K562 (cell line): ENCODE measurements at regions not wholly inside any gene's neighbourhood (a gene's known extent, or its start where the extent isn't known, plus 50 kb on each side); places are given as distances from the start of the nearest gene placed in this dataset.

Source experiments
- ATAC-seq: fragments of 200-7000 bp; cut with Tn5 transposase; 3 replicates; pipeline ENCODE4 v1.9.1; 2020; ENCODE audit warnings: moderate library complexity
- BruUV-seq: library from RNA; stranded (reverse); fragments of 400-500 nt; replicated peaks from 2 replicates; lab custom pipeline; 2021; lab: Mats Ljungman, UMichigan
- CTCF ChIA-PET: fragments of 300-600 bp; formaldehyde crosslinking; extraction: SDS; loops from one replicate; lab custom pipeline; 2021; ENCODE audit warnings: low intra/inter-chr PET ratio; lab: Yijun Ruan, JAX
- POLR2A ChIA-PET: fragments of 300-600, 350-650 bp; sonication (Branson Sonifier 250); formaldehyde crosslinking; extraction: SDS; loops from one replicate; lab custom pipeline; 2021; ENCODE audit warnings: antibody characterized with exemption, inconsistent platforms; lab: Yijun Ruan, JAX
- DNase-seq, 4 experiments: peaks; one replicate each; pipeline versions ENCODE4 v3.0.0 to v3.0.0-alpha.2; 2011 to 2018; ENCODE audit warnings: low spot score in 3 of 4, mixed read lengths in 3 of 4; ENCODE audit errors: extremely low read depth in 1 of 4
- FAIRE-seq: peaks from 2 replicates; lab custom pipeline; 2011; peaks lifted over from hg19 to GRCh38; lab: Jason Lieb, UNC
- H2AFZ ChIP-seq: 2 replicates; pipeline ENCODE4 v1.6.0; 2011; ENCODE audit warnings: low read depth, low read length, control low read depth, inconsistent platforms
- H3K27ac ChIP-seq: fragments of 200-600 bp; 3 replicates; pipeline ENCODE4 v1.8.0; 2011; ENCODE audit warnings: low read depth, mild to moderate bottlenecking, control low read depth, inconsistent platforms, low read length, moderate library complexity, mixed read lengths; ENCODE audit errors: extremely low read depth
- H3K27me3 ChIP-seq, 2 experiments: fragments of 300-600 bp in 1 of 2; 2 replicates in 1 of 2; 3 replicates in 1 of 2; pipeline versions ENCODE4 v1.6.0 to v1.8.0; 2011; ENCODE audit warnings: inconsistent platforms in 2 of 2, low read length in 2 of 2, mild to moderate bottlenecking in 1 of 2, mixed read lengths in 1 of 2, moderate library complexity in 1 of 2; ENCODE audit not compliant: control insufficient read depth in 2 of 2, insufficient read depth in 2 of 2
- H3K36me3 ChIP-seq: fragments of 300-600 bp; 3 replicates; pipeline ENCODE4 v1.8.0; 2011; ENCODE audit warnings: mild to moderate bottlenecking, low read length, inconsistent platforms; ENCODE audit not compliant: control insufficient read depth, insufficient read depth
- H3K4me1 ChIP-seq, 2 experiments: fragments of 200-600 bp in 1 of 2; replicated peaks in 1 of 2; 2 replicates in 1 of 2; 3 replicates in 1 of 2; pipeline versions ENCODE4 v1.5.1 to v1.8.0; 2011; ENCODE audit warnings: inconsistent platforms in 2 of 2, low read length in 2 of 2, mild to moderate bottlenecking in 1 of 2, mixed read lengths in 1 of 2, moderate library complexity in 1 of 2; ENCODE audit not compliant: control insufficient read depth in 2 of 2, insufficient read depth in 2 of 2
- H3K4me2 ChIP-seq: 2 replicates; pipeline ENCODE4 v1.6.1; 2011; ENCODE audit warnings: low read length, control low read depth, inconsistent platforms, mixed read lengths; ENCODE audit not compliant: insufficient read depth
- H3K4me3 ChIP-seq: fragments of 200-600 bp; sonication (generic), shearing (Covaris generic); 2 replicates; pipeline ENCODE4 v1.5.1; 2016; ENCODE audit warnings: control low read depth, inconsistent platforms
- H3K79me2 ChIP-seq: fragments of 200-600 bp; 3 replicates; pipeline ENCODE4 v1.8.0; 2011; ENCODE audit warnings: low read length, inconsistent platforms; ENCODE audit not compliant: control insufficient read depth, insufficient read depth
- H3K9ac ChIP-seq, 2 experiments: 2 replicates each; pipeline versions ENCODE4 v1.6.0 to v1.6.1; 2011; ENCODE audit warnings: low read depth in 2 of 2, low read length in 2 of 2, control low read depth in 1 of 2, inconsistent platforms in 1 of 2, mild to moderate bottlenecking in 1 of 2, mixed read lengths in 1 of 2; ENCODE audit not compliant: insufficient read depth in 1 of 2
- H3K9me1 ChIP-seq: one replicate; pipeline ENCODE4 v1.6.0; 2011; ENCODE audit warnings: inconsistent platforms, mild to moderate bottlenecking, low read length, moderate library complexity; ENCODE audit not compliant: control insufficient read depth, insufficient read depth
- H3K9me3 ChIP-seq: replicated peaks from 2 replicates; pipeline ENCODE4 v1.5.1; 2011; ENCODE audit warnings: low read depth, low read length, inconsistent platforms; ENCODE audit not compliant: control insufficient read depth, insufficient read depth
- H4K20me1 ChIP-seq: replicated peaks from 2 replicates; pipeline ENCODE4 v1.6.1; 2011; ENCODE audit warnings: low read length, inconsistent platforms, mixed read lengths; ENCODE audit not compliant: control insufficient read depth, insufficient read depth
- CBX5 ChIP-seq: IDR thresholded peaks from 2 replicates; pipeline ENCODE4 v1.6.1; 2014; ENCODE audit warnings: low read depth, borderline replicate concordance
- ELK1 ChIP-seq: sonication (generic); formaldehyde crosslinking; IDR thresholded peaks from 2 replicates; pipeline ENCODE4 v1.8.1; 2022; ENCODE audit warnings: missing genetic modification reagents
- FOXP4 ChIP-seq: sonication (generic); formaldehyde crosslinking; IDR thresholded peaks from 2 replicates; pipeline ENCODE4 v1.8.0; 2022; ENCODE audit warnings: mild to moderate bottlenecking, missing genetic modification reagents, borderline replicate concordance
- HNRNPH1 ChIP-seq: fragments of 200-400 bp; formaldehyde crosslinking; optimal IDR thresholded peaks from 2 replicates; pipeline ENCODE3; 2017; ENCODE audit warnings: low read depth, mild to moderate bottlenecking, low read length, moderate library complexity
- NR2C1 ChIP-seq, 2 experiments: fragments of 450-650 bp; IDR thresholded peaks; 2 replicates each; pipeline ENCODE4 v1.6.1; 2017; ENCODE audit warnings: mild to moderate bottlenecking in 2 of 2, antibody characterized with exemption in 1 of 2, inconsistent platforms in 1 of 2, missing compliant biosample characterization in 1 of 2, missing genetic modification characterization in 1 of 2
- SIN3B ChIP-seq: fragments of 450-650 bp; IDR thresholded peaks from 2 replicates; pipeline ENCODE4 v1.6.1; 2017; ENCODE audit warnings: low read depth, mild to moderate bottlenecking, moderate library complexity
- TCFL5 ChIP-seq: fragments of 250-450 bp; sonication (Bioruptor Pico); conservative IDR thresholded peaks from 2 replicates; pipeline ENCODE4 v1.6.1; 2021; ENCODE audit warnings: mild to moderate bottlenecking, moderate library complexity, matching md5 sums
- ZNF395 ChIP-seq: fragments of 200-800 bp; sonication (Bioruptor generic); IDR thresholded peaks from 2 replicates; pipeline ENCODE4 v1.6.1; 2017; ENCODE audit warnings: missing genetic modification characterization, missing compliant biosample characterization
- WGBS: fragments of 100-300 bp; shearing (Covaris generic); methylation state at CpG from one replicate; pipeline ENCODE4 v1.1.6; 2016; ENCODE audit warnings: low coverage, mixed read lengths; ENCODE audit not compliant: insufficient coverage; ENCODE audit errors: missing lambda C conversion rate; 5-methylcytosine and 5-hydroxymethylcytosine counted together
- in situ Hi-C: fragments of 300-500 bp; cut with MboI; formaldehyde crosslinking; loops from 4 replicates; pipeline ENCODE4 v1.15.0; 2018; ENCODE audit warnings: inconsistent platforms, mixed read lengths
- intact Hi-C: fragments of 100-400 bp; cut with micrococcal nuclease; formaldehyde crosslinking; loops from 2 replicates; pipeline ENCODE4 v1.14.2; 2022

- Histone ChIP-seq H3K4me3 (no peak overlapping the region), H3K27me3 (no peaks in the 10 kb centered on the region), H4K20me1 (no peaks in the 10 kb centered on the region), H3K9ac (no peak overlapping the region), H2AFZ (no peak overlapping the region), H3K9me1 (no peaks in the 10 kb centered on the region), H3K36me3 (no peaks in the 10 kb centered on the region), H3K9me3 (no peaks in the 10 kb centered on the region), H3K4me2 (no peak overlapping the region), H3K27ac (no peak overlapping the region), H3K4me1 (no peaks in the 10 kb centered on the region), H3K79me2 (no peaks in the 10 kb centered on the region)
- POLR2A ChIA-PET = interaction anchor here (0.5 to 1.7 kb wide), 2 partner anchors 12 to 261 kb away, joined by 3 to 4 read pairs; no protein-coding TSS in a partner anchor
- intact Hi-C loops (loop anchor here (10.0 kb wide), 1 partner anchor 147 kb away; no protein-coding TSS in a partner anchor), in situ Hi-C loops (loop anchor here (10.0 kb wide), 1 partner anchor 697 kb away; no protein-coding TSS in a partner anchor)
- no peak for FAIRE-seq
- WGBS = 0% methylated on average over 1 of the region's 1 CpG
- CTCF ChIA-PET = no interaction called here
- no peak for DNase-seq
- no peak for TF ChIP-seq TCFL5 (CRISPR knock-in tag)
- no TSS peak for BruUV-seq
- no peak for ATAC-seq
Observed at GRCh38 chr6:71388068-71388744, 99.6 kb downstream of the OGFRL1 start.

GRCh38 chr6:71388856-71389527 lies 100.4 kb downstream of the OGFRL1 start:
- BruUV-seq = no TSS peak
- Histone ChIP-seq H3K36me3 (no peaks in the 10 kb centered on the region), H3K9me1 (no peaks in the 10 kb centered on the region), H3K4me3 (no peak overlapping the region), H3K27me3 (no peaks in the 10 kb centered on the region), H3K4me1 (no peaks in the 10 kb centered on the region), H4K20me1 (no peaks in the 10 kb centered on the region), H3K27ac (no peak overlapping the region), H3K9me3 (no peaks in the 10 kb centered on the region), H3K79me2 (no peaks in the 10 kb centered on the region), H2AFZ (no peak overlapping the region), H3K4me2 (no peak overlapping the region), H3K9ac (no peak overlapping the region)
- 2% methylated on average over 4 of the region's 4 CpGs for WGBS
- ATAC-seq = no peak
- in situ Hi-C loops = loop anchor here (10.0 kb wide), 1 partner anchor 696 kb away; no protein-coding TSS in a partner anchor
- no peak for DNase-seq
- ChIA-PET CTCF (no interaction called here), POLR2A (interaction anchor here (0.5 to 1.7 kb wide), 2 partner anchors 13 to 260 kb away, joined by 3 to 4 read pairs; no protein-coding TSS in a partner anchor)
- intact Hi-C loops = loop anchor here (10.0 kb wide), 1 partner anchor 146 kb away; no protein-coding TSS in a partner anchor
- FAIRE-seq = no peak
- TF ChIP-seq CBX5 (no peak), ELK1 (no peak), NR2C1 (IDR thresholded peaks at IDR 0.05) (no peak), NR2C1 (tag; IDR thresholded peaks at IDR 0.05) (no peak), HNRNPH1 (no peak), SIN3B (no peak), FOXP4 (no peak), ZNF395 (CRISPR knock-in tag) (no peak)
